OCI-LY7 (cell line): ENCODE measurements at regions not wholly inside any gene's neighbourhood (a gene's known extent, or its start where the extent isn't known, plus 50 kb on each side); places are given as distances from the start of the nearest gene placed in this dataset.
A peak's percentile ranks its signal among the peaks of the same experiment; 100 is the strongest.

Experiments used
- BruUV-seq: library from RNA; stranded (reverse); fragments of 400-500 nt; replicated peaks from 2 replicates; lab custom pipeline; 2021; lab: Mats Ljungman, UMichigan
- CTCF ChIA-PET: fragments of 300-600 bp; sonication (Branson Sonifier 250); formaldehyde crosslinking; loops from one replicate; lab custom pipeline; 2022; ENCODE audit warnings: antibody characterized with exemption; ENCODE audit not compliant: unreplicated experiment; lab: Charles Lee
- POLR2A ChIA-PET: fragments of 300-600 bp; sonication (Branson Sonifier 250); formaldehyde crosslinking; loops from one replicate; lab custom pipeline; 2022; ENCODE audit warnings: antibody characterized with exemption; lab: Charles Lee
- DNase-seq: peaks from one replicate; pipeline ENCODE4 v3.0.0-alpha.2; 2015; ENCODE audit warnings: low spot score
- H2AFZ ChIP-seq: fragments of 200-600 bp; sonication (generic), shearing (Covaris generic); 2 replicates; pipeline ENCODE4 v1.6.1; 2014; ENCODE audit warnings: mild to moderate bottlenecking, antibody characterized with exemption, low read length, moderate library complexity
- H3K27ac ChIP-seq: fragments of 200-600 bp; sonication (generic); 2 replicates; pipeline ENCODE4 v1.5.1; 2014; ENCODE audit warnings: mixed run types, low read depth, mild to moderate bottlenecking, moderate library complexity, low read length, inconsistent platforms; ENCODE audit not compliant: poor library complexity, severe bottlenecking
- H3K36me3 ChIP-seq: fragments of 200-600 bp; sonication (generic); 2 replicates; pipeline ENCODE4 v1.6.1; 2014; ENCODE audit warnings: mild to moderate bottlenecking, antibody characterized with exemption, low read length, moderate library complexity, mixed read lengths; ENCODE audit not compliant: insufficient read depth
- H3K4me1 ChIP-seq: fragments of 200-600 bp; sonication (generic); 2 replicates; pipeline ENCODE4 v1.5.1; 2014; ENCODE audit warnings: mild to moderate bottlenecking, low read length; ENCODE audit not compliant: insufficient read depth, poor library complexity, severe bottlenecking
- H3K4me2 ChIP-seq: fragments of 200-600 bp; sonication (generic); 2 replicates; pipeline ENCODE4 v1.6.1; 2014; ENCODE audit warnings: mild to moderate bottlenecking, low read length
- H3K4me3 ChIP-seq: fragments of 200-600 bp; sonication (generic); 2 replicates; pipeline ENCODE4 v1.5.1; 2014; ENCODE audit warnings: mild to moderate bottlenecking, low read depth, low read length; ENCODE audit not compliant: poor library complexity, severe bottlenecking
- H3K79me2 ChIP-seq: fragments of 200-600 bp; sonication (generic); 2 replicates; pipeline ENCODE4 v1.6.1; 2016; ENCODE audit warnings: low read depth, mild to moderate bottlenecking, low read length, moderate library complexity, mixed read lengths; ENCODE audit not compliant: insufficient read depth
- H3K9me2 ChIP-seq: fragments of 200-600 bp; sonication (generic); 2 replicates; pipeline ENCODE4 v1.6.1; 2016; ENCODE audit warnings: mild to moderate bottlenecking, low read length, mixed read lengths; ENCODE audit not compliant: insufficient read depth
- H3K9me3 ChIP-seq: fragments of 200-600 bp; sonication (generic); 2 replicates; pipeline ENCODE4 v1.6.1; 2014; ENCODE audit warnings: mild to moderate bottlenecking, mixed run types, low read length, mixed read lengths
- H4K20me1 ChIP-seq: fragments of 200-600 bp; sonication (generic); 2 replicates; pipeline ENCODE4 v1.6.1; 2014; ENCODE audit warnings: mild to moderate bottlenecking, antibody characterized with exemption, low read length, moderate library complexity, mixed read lengths; ENCODE audit not compliant: insufficient read depth
- EZH2phosphoT487 ChIP-seq: fragments of 200-600 bp; sonication (generic); IDR thresholded peaks from 2 replicates; pipeline ENCODE4 v1.6.1; 2018; ENCODE audit warnings: low read depth, borderline replicate concordance, mild to moderate bottlenecking, mixed run types, antibody characterized with exemption, low read length, moderate library complexity, mixed read lengths
- intact Hi-C: fragments of 100-400 bp; cut with micrococcal nuclease; formaldehyde crosslinking; loops from one replicate; pipeline ENCODE4 v1.10.0; 2022; ENCODE audit not compliant: unreplicated experiment
- TF ChIP-seq, protein P1 (sequence below): fragments of 200-600 bp; sonication (generic); conservative IDR thresholded peaks from 2 replicates; pipeline ENCODE4 v1.5.1; 2014; ENCODE audit warnings: mild to moderate bottlenecking, antibody characterized with exemption, low read length, moderate library complexity, mixed read lengths

DNA sequence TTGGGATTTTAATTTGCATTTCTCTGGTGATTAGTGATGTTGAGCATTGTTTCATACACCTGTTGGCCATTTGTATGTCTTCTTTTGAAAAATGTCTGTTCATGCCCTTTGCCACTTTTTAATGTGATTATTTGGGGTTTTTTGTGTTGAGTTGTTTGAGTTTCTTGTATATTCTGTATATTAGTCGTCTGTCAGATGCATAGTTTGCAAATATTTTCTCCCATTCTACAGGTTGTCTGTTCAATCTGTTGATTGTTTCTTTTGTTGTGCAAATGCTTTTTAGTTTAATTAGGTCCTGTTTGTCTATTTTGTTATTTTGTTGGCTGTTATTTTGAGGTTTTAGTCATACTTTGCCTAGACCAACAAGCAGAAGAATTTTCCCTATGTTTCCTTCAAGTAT, 164.0 kb upstream of the CXADR start:
- intact Hi-C loops: no loop called here
- BruUV-seq: no TSS peak
- Histone ChIP-seq H2AFZ (no peak overlapping the region), H3K4me1 (peaks cover 17% of the 10 kb centered on the region), H3K79me2 (no peaks in the 10 kb centered on the region), H3K27ac (no peak overlapping the region), H3K4me3 (no peak overlapping the region), H4K20me1 (no peaks in the 10 kb centered on the region), H3K9me3 (0 out of 2 replicates have a peak, but pooled peaks cover under 1% of the 10 kb centered on the region), H3K9me2 (no peaks in the 10 kb centered on the region), H3K36me3 (no peaks in the 10 kb centered on the region), H3K4me2 (no peak overlapping the region)
- ChIA-PET CTCF (no interaction called here), POLR2A (interaction anchor here (0.8 kb wide), 1 partner anchor 10 kb away, joined by 3 read pairs; no protein-coding TSS in a partner anchor)
- no peak for TF ChIP-seq EZH2phosphoT487
- TF ChIP-seq, protein P1, sequence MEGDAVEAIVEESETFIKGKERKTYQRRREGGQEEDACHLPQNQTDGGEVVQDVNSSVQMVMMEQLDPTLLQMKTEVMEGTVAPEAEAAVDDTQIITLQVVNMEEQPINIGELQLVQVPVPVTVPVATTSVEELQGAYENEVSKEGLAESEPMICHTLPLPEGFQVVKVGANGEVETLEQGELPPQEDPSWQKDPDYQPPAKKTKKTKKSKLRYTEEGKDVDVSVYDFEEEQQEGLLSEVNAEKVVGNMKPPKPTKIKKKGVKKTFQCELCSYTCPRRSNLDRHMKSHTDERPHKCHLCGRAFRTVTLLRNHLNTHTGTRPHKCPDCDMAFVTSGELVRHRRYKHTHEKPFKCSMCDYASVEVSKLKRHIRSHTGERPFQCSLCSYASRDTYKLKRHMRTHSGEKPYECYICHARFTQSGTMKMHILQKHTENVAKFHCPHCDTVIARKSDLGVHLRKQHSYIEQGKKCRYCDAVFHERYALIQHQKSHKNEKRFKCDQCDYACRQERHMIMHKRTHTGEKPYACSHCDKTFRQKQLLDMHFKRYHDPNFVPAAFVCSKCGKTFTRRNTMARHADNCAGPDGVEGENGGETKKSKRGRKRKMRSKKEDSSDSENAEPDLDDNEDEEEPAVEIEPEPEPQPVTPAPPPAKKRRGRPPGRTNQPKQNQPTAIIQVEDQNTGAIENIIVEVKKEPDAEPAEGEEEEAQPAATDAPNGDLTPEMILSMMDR: no peak
- DNase-seq: no peak

- intact Hi-C loops: no loop called here
- no peak overlapping the region for H3K27ac ChIP-seq
Measured at GRCh38 chr21:17351766-17352165, 161.1 kb upstream of the CXADR start.

More at GRCh38 chr21:17351766-17352165, 161.1 kb upstream of the CXADR start:
- Histone ChIP-seq H3K9me2 (no peaks in the 10 kb centered on the region), H3K4me2 (no peak overlapping the region), H3K4me3 (no peak overlapping the region), H3K4me1 (peaks cover 17% of the 10 kb centered on the region), H2AFZ (peak overlapping the region; percentile 31; the same call in 1 of the 2 replicates), H3K79me2 (no peaks in the 10 kb centered on the region), H3K36me3 (no peaks in the 10 kb centered on the region), H4K20me1 (no peaks in the 10 kb centered on the region), H3K9me3 (0 out of 2 replicates have a peak, but pooled peaks cover 5% of the 10 kb centered on the region)
- no peak for DNase-seq
- BruUV-seq: no TSS peak
- no peak for TF ChIP-seq EZH2phosphoT487
- TF ChIP-seq, protein P1: no peak
- ChIA-PET CTCF (no interaction called here), POLR2A (interaction anchor here (0.8 kb wide), 1 partner anchor 217 kb away, joined by 4 read pairs; no protein-coding TSS in a partner anchor)
